ENCODE measurements at regions not wholly inside any gene's neighbourhood (a gene's known extent, or its start where the extent isn't known, plus 50 kb on each side); places are given as distances from the start of the nearest gene placed in this dataset.
"Not testable (repeated sequence)": the region's sequence is repeated elsewhere in the genome, so short reads cannot be mapped to it uniquely, and the experiment has no call there.

- DNase-seq; H3K27me3 ChIP-seq (replicated peaks in 1 of 4; ENCODE audit: control extremely low read depth in 1 of 4, control insufficient read depth in 3 of 4, insufficient read depth in 4 of 4, low read length in 3 of 4); H2AFZ ChIP-seq (ENCODE audit: insufficient read depth, low read depth, low read length, poor library complexity, severe bottlenecking); H3K4me3 ChIP-seq (ENCODE audit: control extremely low read depth in 1 of 5, extremely low read depth in 1 of 5, insufficient read depth in 1 of 5, low read depth in 2 of 5, low read length in 4 of 5); H3K9ac ChIP-seq (ENCODE audit: low read length); H3K4me1 Mint-ChIP-seq; H3K4me1 ChIP-seq (ENCODE audit: control insufficient read depth in 2 of 2, insufficient read depth in 2 of 2, low read length in 2 of 2); H3K27me3 Mint-ChIP-seq; H3K27ac Mint-ChIP-seq; H3K79me2 ChIP-seq (ENCODE audit: control insufficient read depth, insufficient read depth, low read length); POLR2A ChIA-PET; intact Hi-C loops (cut with micrococcal nuclease); H3K36me3 ChIP-seq (replicated peaks in 1 of 2; ENCODE audit: control extremely low read depth in 1 of 2, control insufficient read depth in 1 of 2, extremely low read depth in 1 of 2, insufficient read depth in 2 of 2, low read length in 1 of 2); H3K4me2 ChIP-seq (replicated peaks; ENCODE audit: low read depth, low read length, poor library complexity, severe bottlenecking); H4K20me1 ChIP-seq (ENCODE audit: control insufficient read depth, insufficient read depth, low read length, poor library complexity, severe bottlenecking); CTCF ChIA-PET; H3K27ac ChIP-seq (ENCODE audit: low read length in 2 of 2); ATAC-seq (ENCODE audit: low read depth); H3K4me3 Mint-ChIP-seq: not testable (repeated sequence)
- 87% methylated on average over 7 of the region's 9 CpGs for WGBS (ENCODE audit: insufficient coverage)
- H3K9me3 Mint-ChIP-seq (ENCODE audit: insufficient read depth), result peaks cover 13% of the 10 kb centered on the region
- peaks cover 0 to 79% (median 0%) of the 10 kb centered on the region in 3 donors for H3K9me3 ChIP-seq (ENCODE audit: control extremely low read depth in 1 of 3, control insufficient read depth in 2 of 3, insufficient read depth in 1 of 3, low read length in 2 of 3)
Measured at GRCh38 chr12:37544669-37545330, 771.8 kb upstream of the ALG10B start.

- Histone ChIP-seq H3K27ac (ENCODE audit: low read length in 2 of 2) (no peak overlapping the region), H3K9me3 (ENCODE audit: control extremely low read depth in 1 of 3, control insufficient read depth in 2 of 3, insufficient read depth in 1 of 3, low read length in 2 of 3) (peaks cover 0 to 74% (median 0%) of the 10 kb centered on the region in 3 donors), H3K4me2 (replicated peaks; ENCODE audit: low read depth, low read length, poor library complexity, severe bottlenecking) (no peak overlapping the region), H3K27me3 (replicated peaks in 1 of 4; ENCODE audit: control extremely low read depth in 1 of 4, control insufficient read depth in 3 of 4, insufficient read depth in 4 of 4, low read length in 3 of 4) (no peaks in the 10 kb centered on the region), H3K4me3 (ENCODE audit: control extremely low read depth in 1 of 5, extremely low read depth in 1 of 5, insufficient read depth in 1 of 5, low read depth in 2 of 5, low read length in 4 of 5) (no peak overlapping the region), H2AFZ (ENCODE audit: insufficient read depth, low read depth, low read length, poor library complexity, severe bottlenecking) (no peak overlapping the region), H3K36me3 (replicated peaks in 1 of 2; ENCODE audit: control extremely low read depth in 1 of 2, control insufficient read depth in 1 of 2, extremely low read depth in 1 of 2, insufficient read depth in 2 of 2, low read length in 1 of 2) (no peaks in the 10 kb centered on the region), H3K79me2 (ENCODE audit: control insufficient read depth, insufficient read depth, low read length) (no peaks in the 10 kb centered on the region), H4K20me1 (ENCODE audit: control insufficient read depth, insufficient read depth, low read length, poor library complexity, severe bottlenecking) (no peaks in the 10 kb centered on the region), H3K9ac (ENCODE audit: low read length) (no peak overlapping the region), H3K4me1 (ENCODE audit: control insufficient read depth in 2 of 2, insufficient read depth in 2 of 2, low read length in 2 of 2) (no peaks in the 10 kb centered on the region)
- TF ChIP-seq EZH2 (IDR thresholded peaks at IDR 0.05; ENCODE audit: borderline replicate concordance, insufficient read depth, low read depth, low read length, poor library complexity, severe bottlenecking) (no peak), CTCF (IDR thresholded peaks at IDR 0.05) (no peak)
- intact Hi-C loops (cut with micrococcal nuclease), result no loop called here
- POLR2A ChIA-PET, result no interaction called here
- CTCF ChIA-PET, result no interaction called here
- WGBS (ENCODE audit: insufficient coverage), result 87% methylated on average over 8 of the region's 9 CpGs
- DNase-seq (no peak), ATAC-seq (ENCODE audit: low read depth) (no peak)
- Mint-ChIP-seq H3K9me3 (ENCODE audit: insufficient read depth) (peaks cover 11% of the 10 kb centered on the region), H3K4me3 (no peak overlapping the region), H3K4me1 (no peaks in the 10 kb centered on the region), H3K27me3 (no peaks in the 10 kb centered on the region), H3K27ac (no peak overlapping the region)
Measured at GRCh38 chr12:37545759-37546158, 770.8 kb upstream of the ALG10B start.

Measured in B cell (primary cell).